ENCODE measurements at regions not wholly inside any gene's neighbourhood (a gene's known extent, or its start where the extent isn't known, plus 50 kb on each side); places are given as distances from the start of the nearest gene placed in this dataset.
"Not testable (repeated sequence)": the region's sequence is repeated elsewhere in the genome, so short reads cannot be mapped to it uniquely, and the experiment has no call there.

GRCh38 chr11:13141731-13142709 lies 132.9 kb downstream of the RASSF10 start:
- no peak overlapping the region for H3K4me3 ChIP-seq (ENCODE audit: low read depth in 1 of 5, low read length in 5 of 5)
- no peak overlapping the region for H3K9ac ChIP-seq (ENCODE audit: low read length in 5 of 5)
- H3K4me1 ChIP-seq (ENCODE audit: control insufficient read depth in 5 of 5, insufficient read depth in 5 of 5, low read length in 5 of 5), result peaks cover 0 to 13% (median 0%) of the 10 kb centered on the region in 5 donors
- H3K9me3 ChIP-seq (ENCODE audit: control insufficient read depth in 5 of 5, low read length in 5 of 5), result no peaks in the 10 kb centered on the region
- H3K36me3 ChIP-seq (ENCODE audit: control insufficient read depth in 5 of 5, insufficient read depth in 5 of 5, low read length in 5 of 5), result no peaks in the 10 kb centered on the region
- no peak overlapping the region for H3K27ac ChIP-seq (ENCODE audit: low read depth, low read length)
- H3K27me3 ChIP-seq (ENCODE audit: control insufficient read depth in 5 of 5, insufficient read depth in 4 of 5, low read length in 5 of 5), result peaks cover 0 to 6% (median 0%) of the 10 kb centered on the region in 5 donors

GRCh38 chr11:13143486-13144297 lies 133.9 kb upstream of the BMAL1 start:
- peaks cover 0 to 6% (median 0%) of the 10 kb centered on the region in 5 donors for H3K27me3 ChIP-seq (ENCODE audit: control insufficient read depth in 5 of 5, insufficient read depth in 4 of 5, low read length in 5 of 5)
- no peak overlapping the region for H3K27ac ChIP-seq (ENCODE audit: low read depth, low read length)
- H3K4me3 ChIP-seq (ENCODE audit: low read depth in 1 of 5, low read length in 5 of 5), result no peak overlapping the region
- H3K9ac ChIP-seq (ENCODE audit: low read length in 5 of 5), result no peak overlapping the region
- H3K4me1 ChIP-seq (ENCODE audit: control insufficient read depth in 5 of 5, insufficient read depth in 5 of 5, low read length in 5 of 5), result peaks cover 0 to 13% (median 0%) of the 10 kb centered on the region in 5 donors
- no peaks in the 10 kb centered on the region for H3K9me3 ChIP-seq (ENCODE audit: control insufficient read depth in 5 of 5, low read length in 5 of 5)
- no peaks in the 10 kb centered on the region for H3K36me3 ChIP-seq (ENCODE audit: control insufficient read depth in 5 of 5, insufficient read depth in 5 of 5, low read length in 5 of 5)

DNA sequence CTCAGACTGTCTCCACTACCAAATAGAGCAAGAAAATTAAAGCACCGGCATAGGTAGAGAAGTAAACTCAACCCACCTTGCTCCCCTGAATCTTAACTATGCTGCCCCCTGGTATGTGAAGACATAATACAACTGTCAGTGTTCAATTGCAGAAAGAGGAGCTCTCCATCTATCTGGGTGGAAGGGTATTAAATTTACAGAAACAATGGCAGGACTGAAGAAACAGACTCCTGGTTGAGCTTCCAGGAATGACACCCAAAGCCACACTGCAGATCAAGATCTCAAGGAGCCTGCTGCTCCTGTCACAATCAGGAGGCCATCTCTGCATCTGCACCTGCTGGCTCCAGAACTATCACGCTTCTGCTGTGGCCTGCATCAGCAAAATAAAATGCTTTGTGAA lies 132.1 kb upstream of the BMAL1 start:
- Histone ChIP-seq H3K4me3 (ENCODE audit: low read depth in 1 of 5, low read length in 5 of 5) (no peak overlapping the region), H3K9ac (ENCODE audit: low read length in 5 of 5) (no peak overlapping the region), H3K27me3 (ENCODE audit: control insufficient read depth in 5 of 5, insufficient read depth in 4 of 5, low read length in 5 of 5) (peaks cover 0 to 3% (median 0%) of the 10 kb centered on the region in 5 donors), H3K27ac (ENCODE audit: low read depth, low read length) (no peak overlapping the region), H3K4me1 (ENCODE audit: control insufficient read depth in 5 of 5, insufficient read depth in 5 of 5, low read length in 5 of 5) (peaks cover 0 to 13% (median 0%) of the 10 kb centered on the region in 5 donors), H3K36me3 (ENCODE audit: control insufficient read depth in 5 of 5, insufficient read depth in 5 of 5, low read length in 5 of 5) (no peaks in the 10 kb centered on the region), H3K9me3 (ENCODE audit: control insufficient read depth in 5 of 5, low read length in 5 of 5) (no peaks in the 10 kb centered on the region)

GRCh38 chr11:13149991-13150390 lies 127.6 kb upstream of the BMAL1 start:
- Histone ChIP-seq H3K9ac (ENCODE audit: low read length in 5 of 5) (no peak overlapping the region), H3K4me3 (ENCODE audit: low read depth in 1 of 5, low read length in 5 of 5) (no peak overlapping the region), H3K27me3 (ENCODE audit: control insufficient read depth in 5 of 5, insufficient read depth in 4 of 5, low read length in 5 of 5) (peaks cover 0 to 3% (median 0%) of the 10 kb centered on the region in 5 donors), H3K27ac (ENCODE audit: low read depth, low read length) (no peak overlapping the region), H3K36me3 (ENCODE audit: control insufficient read depth in 5 of 5, insufficient read depth in 5 of 5, low read length in 5 of 5) (no peaks in the 10 kb centered on the region), H3K9me3 (ENCODE audit: control insufficient read depth in 5 of 5, low read length in 5 of 5) (no peaks in the 10 kb centered on the region), H3K4me1 (ENCODE audit: control insufficient read depth in 5 of 5, insufficient read depth in 5 of 5, low read length in 5 of 5) (no peaks in the 10 kb centered on the region)

DNA sequence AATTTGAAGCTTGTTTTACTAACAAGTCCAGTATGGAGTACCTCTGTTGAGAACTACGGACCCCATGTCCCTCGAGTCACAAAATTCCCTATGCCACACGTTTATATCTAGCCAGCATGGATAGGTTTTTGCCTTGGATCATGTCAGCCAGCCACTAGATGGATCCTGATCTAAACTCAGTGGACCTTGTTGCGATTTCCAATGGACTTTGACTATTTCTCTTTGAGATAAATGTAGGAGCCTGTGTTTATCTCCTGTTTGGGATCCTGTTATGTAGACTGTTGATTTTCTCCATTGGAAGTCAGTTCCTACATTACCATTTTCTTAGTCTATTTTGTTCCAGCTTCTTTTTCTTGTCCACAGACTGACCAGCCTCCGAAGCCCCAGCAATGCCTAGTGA lies 127.1 kb upstream of the BMAL1 start:
- no peaks in the 10 kb centered on the region for H3K9me3 ChIP-seq (ENCODE audit: control insufficient read depth in 5 of 5, low read length in 5 of 5)
- no peaks in the 10 kb centered on the region for H3K4me1 ChIP-seq (ENCODE audit: control insufficient read depth in 5 of 5, insufficient read depth in 5 of 5, low read length in 5 of 5)
- H3K36me3 ChIP-seq (ENCODE audit: control insufficient read depth in 5 of 5, insufficient read depth in 5 of 5, low read length in 5 of 5), result no peaks in the 10 kb centered on the region
- H3K9ac ChIP-seq (ENCODE audit: low read length in 5 of 5), result no peak overlapping the region
- H3K4me3 ChIP-seq (ENCODE audit: low read depth in 1 of 5, low read length in 5 of 5), result no peak overlapping the region
- H3K27ac ChIP-seq (ENCODE audit: low read depth, low read length), result no peak overlapping the region
- peaks cover 0 to 3% (median 0%) of the 10 kb centered on the region in 5 donors for H3K27me3 ChIP-seq (ENCODE audit: control insufficient read depth in 5 of 5, insufficient read depth in 4 of 5, low read length in 5 of 5)

DNA sequence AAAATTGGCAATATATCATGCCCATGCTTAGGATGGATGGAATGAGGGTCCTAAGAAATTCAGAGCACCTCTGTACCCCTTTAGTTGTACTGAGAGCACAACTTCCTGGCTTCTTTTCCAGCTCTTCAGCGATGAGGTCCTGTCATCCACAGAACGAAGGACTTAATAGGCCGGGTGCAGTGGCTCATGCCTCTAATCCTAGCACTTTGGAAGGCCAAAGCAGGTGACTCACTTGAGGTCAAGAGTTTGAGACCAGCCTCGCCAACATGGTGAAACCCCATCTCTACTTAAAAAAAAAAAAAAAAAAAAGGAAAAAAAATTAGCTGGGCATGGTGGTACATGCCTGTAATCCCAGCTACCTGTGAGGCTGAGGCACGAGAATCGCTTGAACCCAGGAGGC lies 125.3 kb upstream of the BMAL1 start:
- Histone ChIP-seq H3K4me3 (ENCODE audit: low read depth in 1 of 5, low read length in 5 of 5) (no peak overlapping the region), H3K9me3 (ENCODE audit: control insufficient read depth in 5 of 5, low read length in 5 of 5) (peaks cover 0 to 4% (median 0%) of the 10 kb centered on the region in 5 donors), H3K9ac (ENCODE audit: low read length in 5 of 5) (no peak overlapping the region), H3K4me1 (ENCODE audit: control insufficient read depth in 5 of 5, insufficient read depth in 5 of 5, low read length in 5 of 5) (no peaks in the 10 kb centered on the region), H3K36me3 (ENCODE audit: control insufficient read depth in 5 of 5, insufficient read depth in 5 of 5, low read length in 5 of 5) (no peaks in the 10 kb centered on the region), H3K27me3 (ENCODE audit: control insufficient read depth in 5 of 5, insufficient read depth in 4 of 5, low read length in 5 of 5) (peaks cover 0 to 3% (median 0%) of the 10 kb centered on the region in 5 donors), H3K27ac (ENCODE audit: low read depth, low read length) (no peak overlapping the region)

DNA sequence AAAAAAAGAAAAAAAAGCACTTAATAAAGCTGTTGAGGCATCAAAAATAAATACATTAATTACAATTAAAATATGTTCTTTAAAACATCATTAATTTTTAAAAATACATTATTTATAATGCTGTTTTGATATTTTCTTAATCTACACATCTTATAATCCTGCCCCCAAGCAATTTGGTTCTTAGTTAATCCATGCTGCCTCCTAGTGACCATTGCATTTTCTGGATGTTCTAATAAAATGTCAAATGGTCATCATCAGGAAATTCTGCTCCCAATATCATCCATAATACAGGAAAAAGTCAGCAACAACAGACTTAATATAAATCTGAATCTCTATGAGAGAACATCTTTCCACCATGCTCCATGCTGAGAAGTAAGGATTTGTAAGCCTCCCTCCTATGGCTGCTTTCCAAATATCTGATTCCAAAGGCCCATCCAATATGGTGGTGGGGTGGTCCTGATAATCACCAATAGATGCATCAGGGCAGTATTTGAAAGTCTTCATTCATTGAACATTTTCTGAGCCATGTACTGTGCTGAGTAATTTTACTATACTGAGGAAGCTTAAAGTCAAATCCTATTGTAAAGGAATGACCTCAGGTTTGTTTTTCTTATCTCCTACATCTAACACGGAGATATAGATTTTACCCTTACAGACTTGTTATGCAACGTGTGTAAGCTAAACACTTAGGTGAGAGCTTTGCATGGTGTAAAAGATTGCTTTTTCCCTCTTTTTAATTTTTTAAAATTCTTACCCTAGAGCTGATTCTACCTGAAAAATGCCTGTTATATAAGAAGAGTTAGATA lies 124.7 kb upstream of the BMAL1 start:
- Histone ChIP-seq H3K4me3 (ENCODE audit: low read depth in 1 of 5, low read length in 5 of 5) (no peak overlapping the region), H3K4me1 (ENCODE audit: control insufficient read depth in 5 of 5, insufficient read depth in 5 of 5, low read length in 5 of 5) (no peaks in the 10 kb centered on the region), H3K27ac (ENCODE audit: low read depth, low read length) (no peak overlapping the region), H3K9me3 (ENCODE audit: control insufficient read depth in 5 of 5, low read length in 5 of 5) (peaks cover 0 to 4% (median 0%) of the 10 kb centered on the region in 5 donors), H3K9ac (ENCODE audit: low read length in 5 of 5) (no peak overlapping the region), H3K36me3 (ENCODE audit: control insufficient read depth in 5 of 5, insufficient read depth in 5 of 5, low read length in 5 of 5) (no peaks in the 10 kb centered on the region), H3K27me3 (ENCODE audit: control insufficient read depth in 5 of 5, insufficient read depth in 4 of 5, low read length in 5 of 5) (peaks cover 0 to 3% (median 0%) of the 10 kb centered on the region in 5 donors)

DNA sequence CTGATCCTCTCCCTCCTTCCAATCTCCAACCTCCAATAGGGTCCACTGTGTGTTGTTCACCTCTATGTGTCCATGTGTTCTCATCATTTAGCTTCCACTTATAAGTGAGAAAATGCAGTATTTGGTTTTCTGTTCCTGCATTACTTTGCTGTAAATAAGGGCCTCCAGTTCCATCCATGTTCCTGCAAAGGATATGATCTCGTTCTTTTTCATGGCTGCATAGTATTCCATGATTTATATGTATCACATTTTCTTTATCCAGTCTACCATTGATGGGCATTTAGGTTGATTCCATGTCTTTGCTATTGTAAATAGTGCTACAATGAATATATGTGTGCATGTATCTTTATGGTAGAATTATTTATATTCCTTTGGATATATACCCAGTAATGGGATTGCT lies 123.2 kb upstream of the BMAL1 start:
- H3K27me3 ChIP-seq (ENCODE audit: control insufficient read depth in 5 of 5, insufficient read depth in 4 of 5, low read length in 5 of 5); H3K9me3 ChIP-seq (ENCODE audit: control insufficient read depth in 5 of 5, low read length in 5 of 5); H3K36me3 ChIP-seq (ENCODE audit: control insufficient read depth in 5 of 5, insufficient read depth in 5 of 5, low read length in 5 of 5); H3K4me1 ChIP-seq (ENCODE audit: control insufficient read depth in 5 of 5, insufficient read depth in 5 of 5, low read length in 5 of 5); H3K9ac ChIP-seq (ENCODE audit: low read length in 5 of 5); H3K27ac ChIP-seq (ENCODE audit: low read depth, low read length); H3K4me3 ChIP-seq (ENCODE audit: low read depth in 1 of 5, low read length in 5 of 5): not testable (repeated sequence)

GRCh38 chr11:13160346-13160745 lies 117.2 kb upstream of the BMAL1 start:
- Histone ChIP-seq H3K9me3 (ENCODE audit: control insufficient read depth in 5 of 5, low read length in 5 of 5) (peaks cover 0 to 4% (median 0%) of the 10 kb centered on the region in 5 donors), H3K4me3 (ENCODE audit: low read depth in 1 of 5, low read length in 5 of 5) (no peak overlapping the region), H3K9ac (ENCODE audit: low read length in 5 of 5) (no peak overlapping the region), H3K27ac (ENCODE audit: low read depth, low read length) (no peak overlapping the region), H3K36me3 (ENCODE audit: control insufficient read depth in 5 of 5, insufficient read depth in 5 of 5, low read length in 5 of 5) (no peaks in the 10 kb centered on the region), H3K27me3 (ENCODE audit: control insufficient read depth in 5 of 5, insufficient read depth in 4 of 5, low read length in 5 of 5) (peaks cover 0 to 3% (median 0%) of the 10 kb centered on the region in 5 donors), H3K4me1 (ENCODE audit: control insufficient read depth in 5 of 5, insufficient read depth in 5 of 5, low read length in 5 of 5) (peaks cover 0 to 6% (median 0%) of the 10 kb centered on the region in 5 donors)

Data from subcutaneous abdominal adipose tissue (tissue), 5 donors.